Ovary (tissue), 7 donors: ENCODE measurements at regions not wholly inside any gene's neighbourhood (a gene's known extent, or its start where the extent isn't known, plus 50 kb on each side); places are given as distances from the start of the nearest gene placed in this dataset.

Experiments
- DNase-seq, 5 donors: peaks; one replicate each; pipeline ENCODE4 v3.0.0-alpha.2; 2019 to 2020
- H3K27ac ChIP-seq, 2 donors: fragments of 200-600 bp; one replicate each; pipeline versions ENCODE4 v1.5.1 to v1.8.0; 2019 to 2022
- H3K27me3 ChIP-seq: fragments of 200-600 bp; one replicate; pipeline ENCODE4 v1.8.0; 2022
- H3K36me3 ChIP-seq: fragments of 200-600 bp; sonication (generic); one replicate; pipeline ENCODE4 v1.5.1; 2019
- H3K4me1 ChIP-seq: one replicate; pipeline ENCODE4 v1.8.1; 2013; ENCODE audit warnings: mild to moderate bottlenecking, moderate library complexity; ENCODE audit not compliant: insufficient read depth
- H3K4me3 ChIP-seq: fragments of 200-600 bp; sonication (generic); one replicate; pipeline ENCODE4 v1.5.1; 2017
- H3K9me3 ChIP-seq, 2 donors: fragments of 200-600 bp in 1 of 2; sonication (generic) in 1 of 2; one replicate each; pipeline versions ENCODE4 v1.5.1 to v1.8.1; 2013 to 2019; ENCODE audit warnings: mild to moderate bottlenecking in 1 of 2, moderate library complexity in 1 of 2
- EP300 ChIP-seq: sonication (generic); formaldehyde crosslinking; IDR thresholded peaks from one replicate; pipeline ENCODE4 v1.6.1; 2017; ENCODE audit warnings: antibody characterized with exemption
- POLR2A ChIP-seq: fragments of 450-650 bp; IDR thresholded peaks from one replicate; pipeline ENCODE4 v1.6.1; 2017; ENCODE audit warnings: antibody characterized with exemption, mild to moderate bottlenecking, moderate library complexity
- WGBS, 3 donors: extraction: QIAGEN DNeasy Blood & Tissue Kit in 1 of 3; methylation state at CpG; one replicate each; pipeline versions ENCODE4 v1.1.5 to v1.1.7; 2013 to 2017; 5-methylcytosine and 5-hydroxymethylcytosine counted together
- intact Hi-C, 4 donors: fragments of 100-400 bp; cut with DNase I; formaldehyde crosslinking; loops; one replicate each; pipeline versions ENCODE4 v1.11.0 to v1.15.1; 2022 to 2023
- TF ChIP-seq, protein P1 (sequence below), 3 donors: fragments of 450-650 bp in 2 of 3; fragments of 200-600 bp in 1 of 3; IDR thresholded peaks; one replicate each; pipeline versions ENCODE4 v1.5.1 to v1.8.0; 2016 to 2022; ENCODE audit warnings: antibody characterized with exemption in 3 of 3, mild to moderate bottlenecking in 1 of 3
- donor health status: DM: no; HTN: no; CAD: no; lungs with moderate emphysema.
- donor health status: DM: no; HTN: no; CAD: no.
- donor health status: Bipolar disorder and iron deficiency.
- donor health status: DM: no; HTN: no; CAD: no.
- donor health status: DM: yes; HTN: yes; CAD: no.

DNA sequence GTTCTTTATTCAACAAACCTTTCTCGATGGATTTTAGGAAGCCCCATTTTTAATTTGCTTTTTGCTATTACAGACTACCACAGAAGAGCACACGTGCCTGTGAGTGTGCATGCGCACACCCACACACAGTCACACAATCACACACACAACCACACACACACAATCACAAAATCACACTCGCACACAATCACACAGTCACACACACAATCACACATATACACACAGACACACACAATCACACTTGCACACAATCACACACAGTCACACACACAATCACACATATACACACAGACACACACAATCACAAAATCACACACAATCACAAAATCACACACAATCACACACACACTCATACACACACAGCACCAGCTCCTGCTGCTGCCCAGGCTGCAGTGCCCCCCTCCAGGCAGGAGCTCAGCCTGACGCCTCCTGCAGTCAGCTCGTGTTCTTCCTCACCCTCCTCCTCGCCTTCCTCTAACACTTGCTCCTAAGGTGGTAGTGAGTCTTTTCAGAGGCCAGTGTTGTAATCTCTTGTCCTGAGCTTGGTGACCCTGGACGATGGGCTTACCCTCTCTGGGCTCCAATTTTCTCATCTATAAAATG, 125.0 kb upstream of the SOX1 start:
- Histone ChIP-seq H3K4me1 (no peaks in the 10 kb centered on the region), H3K4me3 (no peak overlapping the region), H3K27ac (no peak overlapping the region), H3K36me3 (no peaks in the 10 kb centered on the region), H3K27me3 (no peaks in the 10 kb centered on the region), H3K9me3 (no peaks in the 10 kb centered on the region)
- WGBS, 3 donors = 65 to 75% (median 70%) methylated on average over 8 of the region's 8 CpGs
- TF ChIP-seq EP300 = no peak
- no peak for TF ChIP-seq POLR2A
- TF ChIP-seq, protein P1, sequence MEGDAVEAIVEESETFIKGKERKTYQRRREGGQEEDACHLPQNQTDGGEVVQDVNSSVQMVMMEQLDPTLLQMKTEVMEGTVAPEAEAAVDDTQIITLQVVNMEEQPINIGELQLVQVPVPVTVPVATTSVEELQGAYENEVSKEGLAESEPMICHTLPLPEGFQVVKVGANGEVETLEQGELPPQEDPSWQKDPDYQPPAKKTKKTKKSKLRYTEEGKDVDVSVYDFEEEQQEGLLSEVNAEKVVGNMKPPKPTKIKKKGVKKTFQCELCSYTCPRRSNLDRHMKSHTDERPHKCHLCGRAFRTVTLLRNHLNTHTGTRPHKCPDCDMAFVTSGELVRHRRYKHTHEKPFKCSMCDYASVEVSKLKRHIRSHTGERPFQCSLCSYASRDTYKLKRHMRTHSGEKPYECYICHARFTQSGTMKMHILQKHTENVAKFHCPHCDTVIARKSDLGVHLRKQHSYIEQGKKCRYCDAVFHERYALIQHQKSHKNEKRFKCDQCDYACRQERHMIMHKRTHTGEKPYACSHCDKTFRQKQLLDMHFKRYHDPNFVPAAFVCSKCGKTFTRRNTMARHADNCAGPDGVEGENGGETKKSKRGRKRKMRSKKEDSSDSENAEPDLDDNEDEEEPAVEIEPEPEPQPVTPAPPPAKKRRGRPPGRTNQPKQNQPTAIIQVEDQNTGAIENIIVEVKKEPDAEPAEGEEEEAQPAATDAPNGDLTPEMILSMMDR (IDR thresholded peaks at IDR 0.05) = no peak
- intact Hi-C loops = no loop called here
- DNase-seq = no peak

DNA sequence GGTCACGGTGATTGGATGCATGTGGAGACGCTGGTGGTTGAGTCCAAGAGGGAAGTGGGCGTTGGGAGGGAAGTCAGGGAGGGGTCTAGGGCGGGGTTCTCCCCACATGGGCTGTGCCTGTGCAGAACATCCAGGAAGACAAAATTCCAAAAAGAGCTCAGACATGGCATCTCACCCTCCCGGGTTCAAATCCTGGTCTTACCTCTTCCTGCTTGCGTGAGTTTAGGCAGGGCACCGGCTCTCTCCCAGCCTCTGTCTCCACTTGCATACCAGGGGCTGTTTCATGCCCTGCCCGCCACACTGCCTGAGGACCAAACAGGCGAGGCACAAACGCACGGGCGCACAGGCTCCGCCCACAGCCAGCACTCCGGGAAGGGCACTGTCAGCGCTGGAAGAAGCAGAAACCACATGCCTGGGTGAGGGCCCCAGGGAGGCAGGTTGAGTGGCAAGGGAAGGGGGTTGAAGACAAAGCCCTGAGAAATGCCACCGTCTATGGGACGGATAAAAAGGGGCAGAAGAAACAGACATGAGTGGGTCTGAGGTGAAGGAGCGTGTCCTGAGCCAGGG, 123.6 kb upstream of the SOX1 start:
- DNase-seq = peak in 1 of 5 donors; percentile 12
- 67 to 79% (median 74%) methylated on average over 18 of the region's 18 CpGs for WGBS, 3 donors
- Histone ChIP-seq H3K9me3 (no peaks in the 10 kb centered on the region), H3K27me3 (no peaks in the 10 kb centered on the region), H3K4me3 (no peak overlapping the region), H3K36me3 (no peaks in the 10 kb centered on the region), H3K27ac (no peak overlapping the region), H3K4me1 (no peaks in the 10 kb centered on the region)
- intact Hi-C loops = no loop called here
- TF ChIP-seq EP300 = no peak
- TF ChIP-seq, protein P1 (IDR thresholded peaks at IDR 0.05) = no peak
- no peak for TF ChIP-seq POLR2A

DNA sequence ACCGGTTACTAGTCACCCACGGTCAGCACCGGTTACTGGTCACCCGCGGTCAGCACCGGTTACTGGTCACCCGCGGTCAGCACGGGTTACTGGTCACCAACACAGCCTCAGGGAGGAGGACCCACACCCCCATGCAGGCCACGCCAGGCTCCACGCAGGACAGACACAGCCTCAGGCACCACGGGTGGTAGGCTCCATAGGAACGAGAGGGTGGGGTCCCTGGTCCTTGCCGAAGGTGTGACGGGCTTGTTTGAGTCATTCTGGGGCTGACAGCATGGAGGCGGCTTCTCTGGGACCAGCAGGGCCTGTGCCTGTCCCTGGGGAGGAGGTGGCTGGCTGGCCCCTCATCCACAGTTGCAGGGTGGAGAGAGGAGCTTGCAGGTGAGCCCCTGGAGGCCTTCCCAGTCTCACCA, 122.8 kb upstream of the SOX1 start:
- 76 to 83% (median 81%) methylated on average over 16 of the region's 16 CpGs for WGBS, 3 donors
- Histone ChIP-seq H3K36me3 (no peaks in the 10 kb centered on the region), H3K4me1 (no peaks in the 10 kb centered on the region), H3K27ac (no peak overlapping the region), H3K4me3 (no peak overlapping the region), H3K27me3 (no peaks in the 10 kb centered on the region), H3K9me3 (no peaks in the 10 kb centered on the region)
- no peak for TF ChIP-seq EP300
- no peak for TF ChIP-seq POLR2A
- TF ChIP-seq, protein P1 (IDR thresholded peaks at IDR 0.05) = no peak
- peak in 1 of 5 donors; percentile 10 for DNase-seq
- intact Hi-C loops = no loop called here

DNA sequence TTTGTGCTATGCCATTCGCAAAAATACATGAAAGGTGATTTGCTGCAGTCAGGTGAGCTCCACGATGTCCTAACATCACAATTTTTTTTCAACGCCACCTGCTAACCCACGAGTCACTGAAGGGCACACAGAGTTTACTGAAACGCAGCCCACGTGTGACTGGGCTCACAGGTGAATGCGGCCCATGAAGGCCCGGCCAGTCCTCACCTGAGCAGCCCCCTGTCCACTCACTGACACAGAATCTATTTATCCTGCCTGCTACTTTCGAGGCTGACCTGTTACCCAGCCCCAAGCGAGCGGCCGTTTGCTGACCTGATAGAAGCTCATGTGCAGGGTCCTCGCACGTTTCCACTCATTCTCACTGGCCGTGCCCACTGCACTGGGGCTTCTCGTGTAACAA, 121.9 kb upstream of the SOX1 start:
- Histone ChIP-seq H3K27ac (no peak overlapping the region), H3K4me3 (no peak overlapping the region), H3K36me3 (no peaks in the 10 kb centered on the region), H3K27me3 (no peaks in the 10 kb centered on the region), H3K9me3 (no peaks in the 10 kb centered on the region), H3K4me1 (no peaks in the 10 kb centered on the region)
- DNase-seq = peak in 1 of 5 donors; percentile 4
- no peak for TF ChIP-seq EP300
- TF ChIP-seq, protein P1 (IDR thresholded peaks at IDR 0.05) = no peak
- no peak for TF ChIP-seq POLR2A
- intact Hi-C loops = no loop called here
- 81 to 87% (median 86%) methylated on average over 16 of the region's 16 CpGs for WGBS, 3 donors
